ENCODE measurements at regions not wholly inside any gene's neighbourhood (a gene's known extent, or its start where the extent isn't known, plus 50 kb on each side); places are given as distances from the start of the nearest gene placed in this dataset.
"Not testable (repeated sequence)": the region's sequence is repeated elsewhere in the genome, so short reads cannot be mapped to it uniquely, and the experiment has no call there.

DNA sequence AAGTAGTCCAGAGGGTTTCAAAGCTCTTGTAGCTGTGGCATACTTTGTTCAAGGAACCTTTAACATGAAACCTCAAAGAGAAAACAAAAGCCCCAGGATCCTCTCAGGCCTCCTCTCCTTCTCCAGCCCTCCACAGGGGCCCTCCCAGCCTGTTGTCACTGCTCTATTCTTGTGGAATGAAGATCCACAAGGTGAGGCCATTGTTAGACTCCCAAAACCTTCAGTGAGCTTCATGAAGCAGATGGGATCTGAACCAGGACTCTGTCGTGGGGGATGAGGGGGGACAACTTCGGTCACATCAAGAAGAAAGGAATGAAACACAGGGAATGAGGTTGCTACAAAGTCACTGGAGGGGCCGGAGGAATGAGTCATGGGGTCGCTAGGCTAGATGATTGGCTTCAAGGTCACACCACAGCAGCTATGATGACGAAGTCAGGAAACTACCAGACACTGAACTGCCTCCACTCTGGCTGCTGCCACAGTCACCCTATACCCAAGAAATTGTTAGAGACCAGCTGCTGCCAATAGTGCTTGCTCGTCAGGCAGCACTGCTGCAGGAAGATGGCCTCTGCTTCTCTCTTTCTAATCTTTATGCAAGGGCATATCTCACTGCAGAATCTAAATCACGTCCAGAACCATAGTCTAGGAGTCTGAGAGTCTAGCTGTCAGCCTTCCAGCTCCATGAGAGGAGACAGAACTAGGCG, 208.8 kb downstream of the HIBADH start:
- Histone ChIP-seq H2AFZ (ENCODE audit: low read length) (0 out of 2 replicates have a peak overlapping the region, but pooled peaks have one; percentile 45), H3K79me2 (ENCODE audit: insufficient read depth, low read length) (no peaks in the 10 kb centered on the region), H3K27me3 (ENCODE audit: insufficient read depth, low read length, poor library complexity, severe bottlenecking) (no peaks in the 10 kb centered on the region), H3K4me2 (ENCODE audit: low read depth, low read length, poor library complexity, severe bottlenecking) (no peak overlapping the region), H3K9me3 (ENCODE audit: insufficient read depth, low read depth, low read length) (no peaks in the 10 kb centered on the region), H4K20me1 (ENCODE audit: insufficient read depth, low read length, poor library complexity, severe bottlenecking) (no peaks in the 10 kb centered on the region), H3K9me2 (replicated peaks; ENCODE audit: low read depth, low read length) (no peaks in the 10 kb centered on the region), H3K9ac (ENCODE audit: low read depth, low read length, poor library complexity, severe bottlenecking) (no peak overlapping the region), H3K4me1 (ENCODE audit: insufficient read depth, low read length, poor library complexity, severe bottlenecking) (no peaks in the 10 kb centered on the region), H3K4me3 (ENCODE audit: low read length, poor library complexity, severe bottlenecking) (no peak overlapping the region), H3K36me3 (ENCODE audit: insufficient read depth, low read length) (no peaks in the 10 kb centered on the region), H3F3A (ENCODE audit: low read depth) (no peaks in the 10 kb centered on the region)
- TF ChIP-seq EZH2phosphoT487 (IDR thresholded peaks at IDR 0.05; ENCODE audit: borderline replicate concordance): no peak
- TF ChIP-seq, protein P1, sequence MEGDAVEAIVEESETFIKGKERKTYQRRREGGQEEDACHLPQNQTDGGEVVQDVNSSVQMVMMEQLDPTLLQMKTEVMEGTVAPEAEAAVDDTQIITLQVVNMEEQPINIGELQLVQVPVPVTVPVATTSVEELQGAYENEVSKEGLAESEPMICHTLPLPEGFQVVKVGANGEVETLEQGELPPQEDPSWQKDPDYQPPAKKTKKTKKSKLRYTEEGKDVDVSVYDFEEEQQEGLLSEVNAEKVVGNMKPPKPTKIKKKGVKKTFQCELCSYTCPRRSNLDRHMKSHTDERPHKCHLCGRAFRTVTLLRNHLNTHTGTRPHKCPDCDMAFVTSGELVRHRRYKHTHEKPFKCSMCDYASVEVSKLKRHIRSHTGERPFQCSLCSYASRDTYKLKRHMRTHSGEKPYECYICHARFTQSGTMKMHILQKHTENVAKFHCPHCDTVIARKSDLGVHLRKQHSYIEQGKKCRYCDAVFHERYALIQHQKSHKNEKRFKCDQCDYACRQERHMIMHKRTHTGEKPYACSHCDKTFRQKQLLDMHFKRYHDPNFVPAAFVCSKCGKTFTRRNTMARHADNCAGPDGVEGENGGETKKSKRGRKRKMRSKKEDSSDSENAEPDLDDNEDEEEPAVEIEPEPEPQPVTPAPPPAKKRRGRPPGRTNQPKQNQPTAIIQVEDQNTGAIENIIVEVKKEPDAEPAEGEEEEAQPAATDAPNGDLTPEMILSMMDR (conservative IDR thresholded peaks at IDR 0.05; ENCODE audit: low read length): no peak

DNA sequence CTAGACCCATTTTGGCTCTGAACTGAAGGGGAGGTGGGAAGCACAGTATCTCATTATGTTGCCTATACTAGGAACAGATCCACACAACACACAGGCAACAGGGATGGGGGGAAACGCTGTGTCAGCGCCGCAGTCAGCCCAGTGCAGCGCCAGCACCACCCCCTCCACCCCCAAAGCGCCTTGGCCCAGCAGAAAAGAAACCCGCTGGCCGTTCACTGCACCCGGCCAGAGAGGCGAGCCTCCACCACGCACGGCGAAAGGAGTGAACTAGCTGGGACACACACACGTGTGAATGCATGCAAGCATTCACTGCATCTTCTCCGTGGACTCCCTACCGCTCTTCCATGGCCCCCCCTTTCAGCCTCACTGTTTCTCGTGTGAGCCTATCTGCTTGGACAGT, 205.6 kb downstream of the HIBADH start:
- H4K20me1 ChIP-seq (ENCODE audit: insufficient read depth, low read length, poor library complexity, severe bottlenecking); H2AFZ ChIP-seq (ENCODE audit: low read length); H3K27me3 ChIP-seq (ENCODE audit: insufficient read depth, low read length, poor library complexity, severe bottlenecking); H3K9ac ChIP-seq (ENCODE audit: low read depth, low read length, poor library complexity, severe bottlenecking); H3F3A ChIP-seq (ENCODE audit: low read depth); H3K36me3 ChIP-seq (ENCODE audit: insufficient read depth, low read length); H3K4me3 ChIP-seq (ENCODE audit: low read length, poor library complexity, severe bottlenecking); H3K9me2 ChIP-seq (replicated peaks; ENCODE audit: low read depth, low read length); H3K79me2 ChIP-seq (ENCODE audit: insufficient read depth, low read length); H3K4me2 ChIP-seq (ENCODE audit: low read depth, low read length, poor library complexity, severe bottlenecking); H3K4me1 ChIP-seq (ENCODE audit: insufficient read depth, low read length, poor library complexity, severe bottlenecking); H3K9me3 ChIP-seq (ENCODE audit: insufficient read depth, low read depth, low read length): not testable (repeated sequence)

DNA sequence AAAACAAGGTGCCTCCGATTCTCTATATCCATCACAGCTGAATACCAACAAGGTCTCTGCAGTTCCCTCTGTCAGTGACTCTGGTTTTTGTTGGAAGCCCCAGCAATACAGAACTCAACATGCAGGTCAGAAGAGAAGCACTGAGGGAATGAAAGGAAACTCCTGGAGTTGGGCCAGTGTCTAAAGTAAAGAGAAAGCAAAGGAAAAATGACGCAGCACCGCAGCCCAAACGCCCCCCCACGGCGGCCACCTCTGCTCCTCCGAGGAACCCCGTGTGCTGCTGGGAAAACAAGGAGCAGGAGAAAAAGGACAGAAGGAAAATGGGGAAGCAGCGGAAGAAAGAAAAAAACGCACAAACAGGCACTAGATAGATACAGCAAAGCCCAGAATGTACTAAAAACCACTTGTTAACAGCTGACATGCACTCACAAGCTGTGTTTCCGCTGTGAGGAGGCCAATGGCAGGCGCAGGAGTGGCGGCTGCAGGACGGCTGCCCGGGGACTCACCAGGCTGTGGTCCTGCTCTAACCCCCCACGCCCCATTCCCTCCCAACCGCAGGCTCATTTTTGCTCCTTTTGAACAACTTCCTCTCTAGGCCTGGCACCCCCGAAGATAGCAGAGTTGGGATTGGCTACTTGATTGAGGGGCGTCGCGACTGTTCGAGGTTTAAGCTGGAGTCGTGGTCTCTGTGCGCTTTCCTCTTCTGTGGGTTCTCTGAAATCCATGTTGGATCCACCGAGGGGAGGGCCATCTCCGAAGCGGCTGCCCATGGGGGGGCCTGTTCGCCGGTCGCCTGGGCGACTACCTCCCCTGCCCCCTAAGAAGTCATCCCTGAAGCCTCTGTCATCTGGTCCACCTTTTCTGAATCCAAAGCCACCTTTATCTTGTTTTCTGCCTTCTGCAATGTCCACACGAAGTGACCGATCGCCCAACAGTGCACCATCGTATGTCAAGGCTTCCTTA, 204.8 kb downstream of the HIBADH start:
- H3K4me2 ChIP-seq (ENCODE audit: low read depth, low read length, poor library complexity, severe bottlenecking); H3K9me2 ChIP-seq (replicated peaks; ENCODE audit: low read depth, low read length): not testable (repeated sequence)
- peak overlapping the region; percentile 36 for H3K4me3 ChIP-seq (ENCODE audit: low read length, poor library complexity, severe bottlenecking)

DNA sequence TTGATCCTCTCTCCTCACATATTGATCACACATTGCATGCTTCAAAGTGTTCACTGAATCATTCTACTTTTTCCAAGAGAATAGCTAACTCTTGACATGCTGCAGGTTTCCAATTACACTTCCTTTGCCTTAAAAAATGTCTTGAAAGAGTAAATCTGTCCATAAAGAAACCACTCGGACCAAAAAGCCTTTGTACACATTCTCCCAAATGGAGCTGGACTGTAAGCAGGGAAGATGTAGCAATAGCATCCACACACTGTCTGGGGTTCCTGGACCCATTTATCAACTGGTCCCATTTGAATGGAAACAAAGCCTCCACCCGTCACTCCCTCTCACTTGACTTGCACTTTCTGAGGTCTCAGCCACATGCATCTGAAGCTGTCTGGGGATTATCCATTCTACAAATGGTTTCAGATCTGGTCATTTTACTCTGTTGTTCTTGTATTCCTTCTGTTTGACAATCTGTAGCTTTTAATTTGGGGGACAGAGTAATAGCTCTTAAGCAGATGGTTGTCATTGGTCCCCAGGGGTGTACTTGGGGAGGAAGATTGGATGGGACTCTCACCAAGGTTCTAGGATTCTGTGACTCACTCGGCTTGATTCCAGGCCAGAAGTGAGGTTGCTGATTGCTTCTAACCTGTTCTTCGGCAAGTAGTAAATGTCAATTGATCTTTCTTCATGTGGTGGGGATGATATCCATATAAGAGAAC, 203.5 kb downstream of the HIBADH start:
- Histone ChIP-seq H3K4me3 (ENCODE audit: low read length, poor library complexity, severe bottlenecking) (no peak overlapping the region), H4K20me1 (ENCODE audit: insufficient read depth, low read length, poor library complexity, severe bottlenecking) (no peaks in the 10 kb centered on the region), H3K9me2 (replicated peaks; ENCODE audit: low read depth, low read length) (no peaks in the 10 kb centered on the region), H3K9me3 (ENCODE audit: insufficient read depth, low read depth, low read length) (no peaks in the 10 kb centered on the region), H2AFZ (ENCODE audit: low read length) (no peak overlapping the region), H3K4me1 (ENCODE audit: insufficient read depth, low read length, poor library complexity, severe bottlenecking) (no peaks in the 10 kb centered on the region), H3K36me3 (ENCODE audit: insufficient read depth, low read length) (no peaks in the 10 kb centered on the region), H3K4me2 (ENCODE audit: low read depth, low read length, poor library complexity, severe bottlenecking) (no peak overlapping the region), H3K79me2 (ENCODE audit: insufficient read depth, low read length) (no peaks in the 10 kb centered on the region), H3F3A (ENCODE audit: low read depth) (no peaks in the 10 kb centered on the region), H3K9ac (ENCODE audit: low read depth, low read length, poor library complexity, severe bottlenecking) (no peak overlapping the region), H3K27me3 (ENCODE audit: insufficient read depth, low read length, poor library complexity, severe bottlenecking) (no peaks in the 10 kb centered on the region)
- no peak for TF ChIP-seq EZH2phosphoT487 (IDR thresholded peaks at IDR 0.05; ENCODE audit: borderline replicate concordance)
- TF ChIP-seq, protein P1 (conservative IDR thresholded peaks at IDR 0.05; ENCODE audit: low read length): no peak

More for the DNA sequence above, 204.8 kb downstream of the HIBADH start:
- H3K27me3 ChIP-seq (ENCODE audit: insufficient read depth, low read length, poor library complexity, severe bottlenecking); H3K9ac ChIP-seq (ENCODE audit: low read depth, low read length, poor library complexity, severe bottlenecking); H3K4me1 ChIP-seq (ENCODE audit: insufficient read depth, low read length, poor library complexity, severe bottlenecking); H3K79me2 ChIP-seq (ENCODE audit: insufficient read depth, low read length); H3F3A ChIP-seq (ENCODE audit: low read depth); H3K36me3 ChIP-seq (ENCODE audit: insufficient read depth, low read length); H4K20me1 ChIP-seq (ENCODE audit: insufficient read depth, low read length, poor library complexity, severe bottlenecking); H3K9me3 ChIP-seq (ENCODE audit: insufficient read depth, low read depth, low read length); H2AFZ ChIP-seq (ENCODE audit: low read length): not testable (repeated sequence)
